Nucleus accumbens (tissue), 56 donors: ENCODE measurements at regions not wholly inside any gene's neighbourhood (a gene's known extent, or its start where the extent isn't known, plus 50 kb on each side); places are given as distances from the start of the nearest gene placed in this dataset.
A peak's percentile ranks its signal among the peaks of the same experiment; 100 is the strongest.
"Not testable (repeated sequence)": the region's sequence is repeated elsewhere in the genome, so short reads cannot be mapped to it uniquely, and the experiment has no call there.

Experiments used
- DNase-seq, 56 donors: peaks; one replicate each; lab custom pipeline; 2025; lab: John Stamatoyannopoulos, UW

GRCh38 chr9:86997156-86997555, 49.9 kb upstream of the GAS1 start:
- DNase-seq = no peak

GRCh38 chr9:86997951-86998350, 50.6 kb upstream of the GAS1 start:
- no peak for DNase-seq

- no peak for DNase-seq
Measured at GRCh38 chr9:87002517-87002916, 55.2 kb upstream of the GAS1 start.

GRCh38 chr9:87004016-87004415, 56.7 kb upstream of the GAS1 start:
- DNase-seq = no peak

GRCh38 chr9:87006956-87007355, 59.6 kb upstream of the GAS1 start:
- DNase-seq = no peak

GRCh38 chr9:87007711-87008366, 60.5 kb upstream of the GAS1 start:
- DNase-seq = peak in 37 of 56 donors; percentile 1 to 53 (median 20)

- peak in 1 of 56 donors; percentile 1 for DNase-seq
Measured at GRCh38 chr9:87008667-87009066, 61.4 kb upstream of the GAS1 start.

GRCh38 chr9:87010626-87011025, 63.3 kb upstream of the GAS1 start:
- DNase-seq = no peak

GRCh38 chr9:87011551-87011950, 64.2 kb upstream of the GAS1 start:
- DNase-seq = no peak

- no peak for DNase-seq
Measured at GRCh38 chr9:87013490-87013889, 66.2 kb upstream of the GAS1 start.

- no peak for DNase-seq
Measured at GRCh38 chr9:87014436-87014835, 67.1 kb upstream of the GAS1 start.

- no peak for DNase-seq
Measured at GRCh38 chr9:87016681-87017080, 69.4 kb upstream of the GAS1 start.

- no peak for DNase-seq
Measured at GRCh38 chr9:87020169-87020950, 73.1 kb upstream of the GAS1 start.

- DNase-seq = no peak
Measured at GRCh38 chr9:87022178-87022577, 74.9 kb upstream of the GAS1 start.

- DNase-seq = no peak
Measured at GRCh38 chr9:87026204-87026603, 78.9 kb upstream of the GAS1 start.

GRCh38 chr9:87028836-87029235, 81.5 kb upstream of the GAS1 start:
- not testable (repeated sequence) for DNase-seq

GRCh38 chr9:87029905-87030304, 82.6 kb upstream of the GAS1 start:
- DNase-seq = no peak

- DNase-seq = no peak
Measured at GRCh38 chr9:87034841-87035240, 87.5 kb upstream of the GAS1 start.

- DNase-seq = no peak
Measured at GRCh38 chr9:87035879-87036278, 88.6 kb upstream of the GAS1 start.

- no peak for DNase-seq
Measured at GRCh38 chr9:87036506-87036905, 89.2 kb upstream of the GAS1 start.

- no peak for DNase-seq
Measured at GRCh38 chr9:87039809-87040392, 92.6 kb upstream of the GAS1 start.
